ENCODE measurements at regions not wholly inside any gene's neighbourhood (a gene's known extent, or its start where the extent isn't known, plus 50 kb on each side); places are given as distances from the start of the nearest gene placed in this dataset.

DNA sequence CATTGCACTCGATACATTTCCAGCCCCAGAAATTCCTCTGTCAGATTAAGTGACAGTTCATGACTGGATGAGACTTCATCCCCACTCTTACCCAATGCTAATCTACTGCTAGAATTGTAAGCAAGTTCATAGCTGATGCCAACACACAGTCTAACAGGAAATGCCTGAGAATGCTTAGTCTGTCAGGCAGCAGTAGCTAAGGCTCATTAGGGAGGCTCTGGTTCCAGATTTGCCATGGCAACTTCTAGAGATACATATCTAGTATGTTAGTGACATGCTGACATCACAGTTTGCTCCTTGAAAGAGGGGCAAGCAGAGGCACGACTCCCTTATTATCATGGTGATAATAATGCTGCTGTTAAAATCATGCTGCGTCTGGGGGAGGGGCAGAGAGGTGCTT, 198.4 kb downstream of the RBM43 start:
- no peak overlapping the region for H3K27ac ChIP-seq
- no peak for FAIRE-seq

DNA sequence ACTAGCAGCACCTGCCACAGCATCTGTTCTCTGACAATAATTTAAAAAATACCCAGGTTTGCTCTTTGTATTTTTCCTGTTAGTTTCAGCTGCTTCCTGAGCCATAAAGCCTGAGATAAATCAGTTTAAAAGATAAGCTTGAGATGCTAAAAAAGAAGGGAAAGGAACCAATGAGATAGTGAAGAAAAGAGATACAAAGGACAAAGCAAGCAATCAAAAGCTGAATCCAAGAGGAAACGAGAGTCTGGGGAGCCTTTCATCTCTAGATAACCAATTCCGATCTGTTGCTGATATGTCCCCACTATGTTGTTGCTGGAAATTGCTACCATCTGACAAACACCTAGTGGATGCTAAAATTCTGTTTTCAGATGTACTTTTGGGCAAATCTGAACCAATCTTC, 201.4 kb downstream of the RBM43 start:
- DNase-seq (no peak), ATAC-seq (no peak), FAIRE-seq (no peak)
- no peak overlapping the region for H3K27ac ChIP-seq
- H3K4me1 ChIP-seq: no peaks in the 10 kb centered on the region
- H3K4me3 ChIP-seq: no peak overlapping the region
- H3K9me3 ChIP-seq: no peaks in the 10 kb centered on the region
- intact Hi-C loops (cut with DNase I): no loop called here
- H3K27me3 ChIP-seq: no peaks in the 10 kb centered on the region
- H3K36me3 ChIP-seq: no peaks in the 10 kb centered on the region
- TF ChIP-seq CTCF (IDR thresholded peaks at IDR 0.05): no peak
- WGBS, 2 donors: 46 to 57% methylated on average over 2 of the region's 2 CpGs

More for the DNA sequence above, 198.4 kb downstream of the RBM43 start:
- Histone ChIP-seq H3K4me1 (no peaks in the 10 kb centered on the region), H3K27me3 (no peaks in the 10 kb centered on the region), H3K9me3 (no peaks in the 10 kb centered on the region), H3K36me3 (no peaks in the 10 kb centered on the region), H3K4me3 (no peak overlapping the region)
- intact Hi-C loops (cut with DNase I): no loop called here
- DNase-seq (no peak), ATAC-seq (no peak)
- WGBS, 2 donors: 30 to 44% methylated on average over 3 of the region's 3 CpGs
- TF ChIP-seq CTCF (IDR thresholded peaks at IDR 0.05): no peak

DNA sequence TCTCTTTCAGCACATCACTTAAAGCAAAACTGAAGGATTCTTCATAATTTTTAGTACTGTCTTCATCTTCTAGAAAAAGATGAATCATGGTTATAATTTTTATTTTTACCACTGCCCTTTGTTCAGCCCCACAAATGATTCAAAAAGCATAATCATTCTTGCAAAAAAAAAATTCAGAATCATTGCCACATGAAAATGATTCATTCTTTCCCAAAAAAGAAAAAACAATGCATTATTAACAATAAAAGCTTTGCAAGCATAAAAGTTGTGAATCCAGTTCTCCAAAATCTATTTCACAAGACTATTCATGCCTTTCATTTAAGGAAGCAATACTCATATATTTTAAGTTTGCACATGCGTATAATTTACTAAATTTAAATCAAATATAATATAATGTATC, 204.8 kb downstream of the RBM43 start:
- intact Hi-C loops (cut with DNase I): no loop called here
- no peak for ATAC-seq
- no peak for TF ChIP-seq CTCF (IDR thresholded peaks at IDR 0.05)
- Histone ChIP-seq H3K36me3 (no peaks in the 10 kb centered on the region), H3K27me3 (no peaks in the 10 kb centered on the region), H3K4me3 (no peak overlapping the region), H3K9me3 (no peaks in the 10 kb centered on the region), H3K4me1 (no peaks in the 10 kb centered on the region), H3K27ac (no peak overlapping the region)
- no peak for DNase-seq
- WGBS, 2 donors: 59 to 85% methylated on average over 1 of the region's 1 CpG
- FAIRE-seq: no peak

DNA sequence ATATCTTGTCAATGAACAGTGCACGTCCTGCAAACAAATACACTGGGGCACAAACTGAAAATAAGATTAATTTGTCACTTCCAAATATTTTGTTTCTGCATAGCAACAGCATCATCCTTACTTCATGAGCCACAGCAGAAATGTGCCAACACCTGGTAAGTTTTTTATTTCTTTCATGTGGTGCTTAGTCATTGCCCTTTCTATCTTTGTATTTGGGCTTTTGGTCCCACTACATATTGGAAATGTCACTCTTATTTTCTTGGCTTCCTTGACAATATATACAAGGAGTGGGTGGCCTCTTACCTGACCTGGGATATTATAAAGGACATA, 208.0 kb downstream of the RBM43 start:
- no peaks in the 10 kb centered on the region for H3K36me3 ChIP-seq
- H3K9me3 ChIP-seq: no peaks in the 10 kb centered on the region
- H3K4me1 ChIP-seq: no peaks in the 10 kb centered on the region
- no peaks in the 10 kb centered on the region for H3K27me3 ChIP-seq
- intact Hi-C loops (cut with DNase I): no loop called here
- 31 to 32% methylated on average over 1 of the region's 1 CpG for WGBS, 2 donors
- DNase-seq (no peak), ATAC-seq (no peak), FAIRE-seq (no peak)
- TF ChIP-seq CTCF (IDR thresholded peaks at IDR 0.05): no peak
- H3K4me3 ChIP-seq: no peak overlapping the region
- H3K27ac ChIP-seq: no peak overlapping the region

DNA sequence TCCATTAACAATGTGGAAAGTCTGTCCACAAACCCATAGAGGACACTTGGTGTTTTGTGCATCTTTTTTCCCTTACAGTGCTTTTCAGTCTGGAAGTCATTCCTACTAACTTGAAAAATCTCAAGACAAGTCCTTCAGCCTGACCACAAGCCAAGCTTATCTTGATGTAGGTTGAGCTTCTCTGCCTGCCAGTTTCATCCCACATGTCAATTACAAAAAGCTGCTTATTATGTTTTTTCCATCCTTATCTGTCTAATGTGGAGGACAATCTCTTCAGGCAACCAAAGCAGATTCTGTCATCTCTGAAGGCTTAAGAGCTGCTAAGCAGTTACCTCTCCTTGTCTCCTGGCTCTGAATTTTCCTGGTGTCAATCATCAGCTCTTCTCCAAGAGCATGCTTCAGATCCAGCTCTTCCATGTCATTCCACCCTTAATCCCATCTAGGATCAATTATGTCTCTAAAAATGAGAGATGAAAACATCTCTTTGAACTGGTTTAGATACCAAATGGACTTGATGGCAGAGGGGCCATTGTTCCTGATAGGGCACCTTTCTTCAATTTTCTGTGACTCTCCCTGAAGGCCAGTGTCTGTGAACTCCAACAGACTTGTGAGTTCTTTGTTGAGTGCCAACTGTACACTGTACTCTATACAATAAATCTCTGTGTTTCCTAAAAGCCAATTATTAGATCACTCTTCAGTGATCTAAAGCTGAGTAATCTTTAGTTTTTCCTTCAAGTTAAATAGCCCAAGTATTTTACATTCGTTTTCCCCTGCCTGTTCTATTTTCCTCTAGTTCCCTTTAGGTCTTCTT, 208.6 kb downstream of the RBM43 start:
- no peaks in the 10 kb centered on the region for H3K9me3 ChIP-seq
- H3K36me3 ChIP-seq: no peaks in the 10 kb centered on the region
- H3K4me3 ChIP-seq: no peak overlapping the region
- DNase-seq (no peak), FAIRE-seq (no peak), ATAC-seq (no peak)
- intact Hi-C loops (cut with DNase I): no loop called here
- H3K27ac ChIP-seq: no peak overlapping the region
- no peak for TF ChIP-seq CTCF (IDR thresholded peaks at IDR 0.05)
- no peaks in the 10 kb centered on the region for H3K4me1 ChIP-seq
- no peaks in the 10 kb centered on the region for H3K27me3 ChIP-seq
- 30 to 35% methylated on average over 1 of the region's 1 CpG for WGBS, 2 donors
